Progenitor cell of endocrine pancreas (in vitro differentiated cells): ENCODE measurements at regions not wholly inside any gene's neighbourhood (a gene's known extent, or its start where the extent isn't known, plus 50 kb on each side); places are given as distances from the start of the nearest gene placed in this dataset.
A peak's percentile ranks its signal among the peaks of the same experiment; 100 is the strongest.

Experiments used
- DNase-seq: peaks from one replicate; pipeline ENCODE4 v3.0.0; 2021; ENCODE audit warnings: low spot score; ENCODE audit not compliant: unreplicated experiment
- H3K27ac Mint-ChIP-seq: 2 replicates; pipeline ENCODE4 v1.8.0; 2021; ENCODE audit warnings: mild to moderate bottlenecking, moderate library complexity, mixed read lengths
- H3K27me3 Mint-ChIP-seq: 2 replicates; pipeline ENCODE4 v1.8.0; 2021; ENCODE audit warnings: mixed read lengths
- H3K36me3 Mint-ChIP-seq: 2 replicates; pipeline ENCODE4 v1.8.0; 2022; ENCODE audit warnings: mixed read lengths; ENCODE audit not compliant: insufficient read depth
- H3K4me1 Mint-ChIP-seq: 2 replicates; pipeline ENCODE4 v1.8.0; 2021; ENCODE audit warnings: low read depth, mixed read lengths
- H3K4me3 Mint-ChIP-seq: 2 replicates; pipeline ENCODE4 v1.8.0; 2021; ENCODE audit warnings: low read depth, mild to moderate bottlenecking, moderate library complexity, mixed read lengths
- H3K9me3 Mint-ChIP-seq: 2 replicates; pipeline ENCODE4 v1.8.0; 2021; ENCODE audit warnings: low read depth, mixed read lengths
- TF ChIP-seq, protein P1 (sequence below): fragments of 200-600 bp; sonication (generic); IDR thresholded peaks from one replicate; pipeline ENCODE4 v1.5.0; 2021; ENCODE audit warnings: antibody characterized with exemption, mild to moderate bottlenecking; ENCODE audit not compliant: unreplicated experiment

DNA sequence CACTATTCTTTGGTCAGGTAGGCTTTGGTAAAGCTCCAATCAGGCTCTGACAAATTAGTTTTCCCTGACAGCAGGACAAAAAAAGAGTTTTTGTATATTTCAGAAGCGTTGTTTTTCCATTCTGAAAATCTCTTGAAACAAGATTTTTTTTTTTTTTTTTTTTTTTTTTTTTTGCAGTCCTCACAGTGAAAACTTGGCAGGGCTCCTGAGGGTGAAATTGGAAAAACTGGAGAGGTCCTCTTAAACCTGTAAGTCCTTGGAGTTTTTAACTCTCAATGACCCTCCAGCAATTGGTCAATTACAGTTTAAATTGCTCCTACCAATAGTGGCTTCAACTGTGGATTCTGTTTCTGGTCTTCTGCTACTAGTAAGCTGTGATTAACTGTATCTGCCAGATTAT lies 244.5 kb upstream of the PKDCC start:
- TF ChIP-seq, protein P1, sequence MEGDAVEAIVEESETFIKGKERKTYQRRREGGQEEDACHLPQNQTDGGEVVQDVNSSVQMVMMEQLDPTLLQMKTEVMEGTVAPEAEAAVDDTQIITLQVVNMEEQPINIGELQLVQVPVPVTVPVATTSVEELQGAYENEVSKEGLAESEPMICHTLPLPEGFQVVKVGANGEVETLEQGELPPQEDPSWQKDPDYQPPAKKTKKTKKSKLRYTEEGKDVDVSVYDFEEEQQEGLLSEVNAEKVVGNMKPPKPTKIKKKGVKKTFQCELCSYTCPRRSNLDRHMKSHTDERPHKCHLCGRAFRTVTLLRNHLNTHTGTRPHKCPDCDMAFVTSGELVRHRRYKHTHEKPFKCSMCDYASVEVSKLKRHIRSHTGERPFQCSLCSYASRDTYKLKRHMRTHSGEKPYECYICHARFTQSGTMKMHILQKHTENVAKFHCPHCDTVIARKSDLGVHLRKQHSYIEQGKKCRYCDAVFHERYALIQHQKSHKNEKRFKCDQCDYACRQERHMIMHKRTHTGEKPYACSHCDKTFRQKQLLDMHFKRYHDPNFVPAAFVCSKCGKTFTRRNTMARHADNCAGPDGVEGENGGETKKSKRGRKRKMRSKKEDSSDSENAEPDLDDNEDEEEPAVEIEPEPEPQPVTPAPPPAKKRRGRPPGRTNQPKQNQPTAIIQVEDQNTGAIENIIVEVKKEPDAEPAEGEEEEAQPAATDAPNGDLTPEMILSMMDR: no peak
- peaks cover 4% of the 10 kb centered on the region for H3K27me3 Mint-ChIP-seq
- no peak overlapping the region for H3K4me3 Mint-ChIP-seq
- H3K36me3 Mint-ChIP-seq: peaks cover 3% of the 10 kb centered on the region
- H3K9me3 Mint-ChIP-seq: peaks cover 24% of the 10 kb centered on the region
- H3K27ac Mint-ChIP-seq: no peak overlapping the region
- peaks cover 8% of the 10 kb centered on the region for H3K4me1 Mint-ChIP-seq
- no peak for DNase-seq

DNA sequence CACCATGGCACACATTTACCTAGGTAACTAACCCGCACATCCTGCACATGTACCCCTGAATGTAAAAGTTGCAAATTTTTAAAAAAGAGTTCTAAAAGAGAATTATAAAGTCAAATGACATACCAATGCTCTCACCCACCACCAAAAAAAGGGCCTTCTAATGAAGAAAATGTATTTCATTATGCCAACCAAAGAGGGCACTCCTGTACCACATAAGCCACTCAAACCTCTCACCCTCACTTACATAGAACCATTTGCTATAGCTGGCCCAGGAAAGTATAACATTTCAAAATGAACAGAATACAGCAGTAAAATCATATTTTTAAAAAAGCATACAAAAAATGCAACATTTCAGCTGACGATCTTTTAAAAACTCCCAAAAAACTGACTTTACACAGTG lies 241.5 kb upstream of the PKDCC start:
- TF ChIP-seq, protein P1: peak; percentile 41
- no peak for DNase-seq
- Mint-ChIP-seq H3K4me3 (no peak overlapping the region), H3K27ac (no peak overlapping the region), H3K4me1 (peaks cover 5% of the 10 kb centered on the region), H3K36me3 (no peaks in the 10 kb centered on the region), H3K27me3 (no peaks in the 10 kb centered on the region), H3K9me3 (peaks cover 21% of the 10 kb centered on the region)

DNA sequence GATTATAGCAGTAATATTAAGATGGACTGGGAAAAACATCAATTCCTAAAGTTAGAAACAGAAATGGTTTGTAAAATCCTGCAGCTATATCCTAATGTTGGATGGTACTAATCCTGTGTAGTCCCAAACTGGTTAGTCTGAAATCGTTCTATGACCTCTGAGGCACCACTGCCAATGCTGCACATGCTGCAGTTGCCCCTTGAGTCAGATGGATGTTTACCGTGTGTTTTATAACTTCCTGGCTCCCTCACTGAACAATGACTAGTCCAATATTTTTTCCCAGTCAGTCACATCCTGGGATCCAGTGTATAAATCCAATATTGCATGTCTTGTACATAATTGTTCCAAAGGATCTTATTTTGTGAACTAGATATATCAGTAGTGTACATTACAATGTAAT lies 226.7 kb upstream of the PKDCC start:
- no peak for DNase-seq
- TF ChIP-seq, protein P1: no peak
- peaks cover 13% of the 10 kb centered on the region for H3K36me3 Mint-ChIP-seq
- peaks cover 35% of the 10 kb centered on the region for H3K9me3 Mint-ChIP-seq
- no peaks in the 10 kb centered on the region for H3K27me3 Mint-ChIP-seq
- H3K4me3 Mint-ChIP-seq: no peak overlapping the region
- H3K4me1 Mint-ChIP-seq: peaks cover 4% of the 10 kb centered on the region
- no peak overlapping the region for H3K27ac Mint-ChIP-seq

DNA sequence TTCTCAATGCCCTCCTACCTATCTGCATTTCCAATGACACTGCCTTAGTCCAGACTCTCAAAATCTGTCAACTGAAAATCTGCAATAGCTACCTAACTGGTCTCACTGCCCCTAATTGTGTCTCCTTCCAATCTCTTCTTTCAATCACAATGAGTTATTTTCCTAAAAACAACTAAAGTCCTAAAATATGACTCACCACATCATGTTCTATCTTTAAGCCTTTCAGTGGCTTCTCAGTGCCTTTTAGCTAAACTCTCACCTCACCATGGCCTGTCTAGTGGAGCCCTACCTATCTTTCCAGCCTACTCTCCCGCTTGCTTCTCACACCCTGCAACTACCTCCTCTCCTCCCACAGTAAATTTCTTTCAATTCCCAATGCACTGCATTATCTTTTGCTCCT lies 220.9 kb upstream of the PKDCC start:
- Mint-ChIP-seq H3K27ac (no peak overlapping the region), H3K36me3 (peaks cover 4% of the 10 kb centered on the region), H3K27me3 (no peaks in the 10 kb centered on the region), H3K4me1 (peaks cover 25% of the 10 kb centered on the region), H3K4me3 (no peak overlapping the region), H3K9me3 (no peaks in the 10 kb centered on the region)
- TF ChIP-seq, protein P1: no peak
- DNase-seq: no peak

DNA sequence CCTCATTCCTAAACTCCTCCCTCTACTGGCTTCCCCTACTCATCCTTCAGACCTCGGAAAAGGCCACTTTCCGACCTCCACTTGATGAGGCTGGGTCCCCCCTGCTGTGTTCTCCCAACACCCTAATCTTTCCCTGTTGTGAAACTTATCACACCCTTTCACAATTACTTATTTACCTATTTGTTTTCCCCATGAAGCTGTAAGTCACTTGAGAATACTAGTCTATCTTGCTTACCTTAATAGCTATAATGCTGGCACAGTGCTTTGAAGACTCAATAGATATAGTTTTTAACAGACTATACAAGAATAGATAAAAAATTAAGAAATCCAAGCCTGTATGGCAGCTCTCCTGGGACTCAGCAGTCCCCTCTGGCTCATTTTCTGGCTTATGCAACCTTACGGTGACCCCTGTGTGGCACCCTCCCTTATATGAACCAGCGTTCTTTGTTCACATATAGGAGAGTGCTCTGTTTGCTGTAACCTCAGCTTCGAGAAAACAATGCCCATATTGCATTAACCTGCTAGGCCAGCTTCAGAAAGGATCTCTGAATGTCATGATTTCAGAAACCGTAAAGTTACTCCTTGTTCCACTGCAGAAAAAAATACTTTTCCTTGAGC lies 220.4 kb upstream of the PKDCC start:
- no peak for DNase-seq
- TF ChIP-seq, protein P1: no peak
- no peaks in the 10 kb centered on the region for H3K9me3 Mint-ChIP-seq
- H3K27ac Mint-ChIP-seq: no peak overlapping the region
- no peak overlapping the region for H3K4me3 Mint-ChIP-seq
- peaks cover 25% of the 10 kb centered on the region for H3K4me1 Mint-ChIP-seq
- H3K27me3 Mint-ChIP-seq: no peaks in the 10 kb centered on the region
- H3K36me3 Mint-ChIP-seq: peaks cover 4% of the 10 kb centered on the region
